GM19239 (cell line): ENCODE measurements at regions not wholly inside any gene's neighbourhood (a gene's known extent, or its start where the extent isn't known, plus 50 kb on each side); places are given as distances from the start of the nearest gene placed in this dataset.
"Not testable (repeated sequence)": the region's sequence is repeated elsewhere in the genome, so short reads cannot be mapped to it uniquely, and the experiment has no call there.

Source experiments
- DNase-seq: peaks from one replicate; pipeline ENCODE4 v3.0.0; 2011; ENCODE audit warnings: low spot score; ENCODE audit not compliant: insufficient read length
- FAIRE-seq: peaks from 2 replicates; lab custom pipeline; 2011; peaks lifted over from hg19 to GRCh38; lab: Jason Lieb, UNC

DNA sequence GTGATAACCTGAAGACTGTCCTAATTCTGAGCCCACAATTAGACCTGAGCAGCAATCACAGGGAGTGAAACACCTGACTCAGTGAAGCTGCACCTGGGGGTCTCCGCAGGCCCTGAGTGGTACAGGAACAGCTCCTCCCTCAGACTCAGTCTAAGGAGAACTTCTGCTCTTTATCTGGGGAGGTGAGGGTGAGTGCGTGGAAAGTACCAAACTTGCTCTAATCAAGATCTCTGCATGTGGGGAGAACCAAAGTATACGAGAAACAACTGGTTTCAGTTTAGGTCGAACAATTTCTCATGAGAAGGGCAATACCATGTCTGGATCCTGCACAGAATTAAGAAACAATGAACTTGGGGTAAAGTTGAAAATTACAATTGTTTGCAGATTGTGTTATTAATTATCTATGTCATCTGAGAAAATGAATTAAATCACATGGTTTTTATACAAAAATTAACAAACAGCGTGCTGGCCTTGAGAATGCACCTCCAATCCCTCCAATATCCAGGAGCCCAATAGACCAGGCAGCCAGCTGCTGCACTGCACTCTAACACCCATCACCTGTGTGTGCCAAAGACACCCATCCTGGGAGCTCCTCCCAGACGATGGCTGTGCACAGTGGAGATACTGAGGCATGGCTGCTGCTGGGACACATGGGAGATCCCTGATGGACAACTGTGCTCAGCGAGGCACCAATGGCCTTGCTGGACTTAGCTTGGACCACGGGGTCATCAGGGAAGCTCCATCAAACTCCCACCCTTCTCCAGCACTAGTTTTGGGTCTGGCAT is 828.8 kb downstream of the TMEM121 start:
- peak; percentile 63 for FAIRE-seq
- DNase-seq: not testable (repeated sequence)

GRCh38 chr14:106355881-106356642 is 829.7 kb downstream of the TMEM121 start:
- not testable (repeated sequence) for DNase-seq
- FAIRE-seq: peak; percentile 82

DNA sequence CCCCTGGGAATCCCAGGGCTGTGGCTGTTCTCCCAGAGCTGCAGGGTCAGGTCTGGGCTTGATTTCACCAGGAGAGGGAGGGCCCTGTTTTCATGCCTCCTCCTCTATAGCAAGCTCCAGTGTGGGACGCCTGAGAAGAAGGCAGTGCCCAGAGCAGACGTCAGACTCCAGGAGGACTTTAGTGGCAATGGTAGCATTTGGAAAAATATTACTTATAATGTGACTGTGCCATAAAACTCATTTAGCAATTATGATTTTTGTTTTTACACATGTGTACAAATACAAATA is 830.2 kb downstream of the TMEM121 start:
- not testable (repeated sequence) for FAIRE-seq, DNase-seq

DNA sequence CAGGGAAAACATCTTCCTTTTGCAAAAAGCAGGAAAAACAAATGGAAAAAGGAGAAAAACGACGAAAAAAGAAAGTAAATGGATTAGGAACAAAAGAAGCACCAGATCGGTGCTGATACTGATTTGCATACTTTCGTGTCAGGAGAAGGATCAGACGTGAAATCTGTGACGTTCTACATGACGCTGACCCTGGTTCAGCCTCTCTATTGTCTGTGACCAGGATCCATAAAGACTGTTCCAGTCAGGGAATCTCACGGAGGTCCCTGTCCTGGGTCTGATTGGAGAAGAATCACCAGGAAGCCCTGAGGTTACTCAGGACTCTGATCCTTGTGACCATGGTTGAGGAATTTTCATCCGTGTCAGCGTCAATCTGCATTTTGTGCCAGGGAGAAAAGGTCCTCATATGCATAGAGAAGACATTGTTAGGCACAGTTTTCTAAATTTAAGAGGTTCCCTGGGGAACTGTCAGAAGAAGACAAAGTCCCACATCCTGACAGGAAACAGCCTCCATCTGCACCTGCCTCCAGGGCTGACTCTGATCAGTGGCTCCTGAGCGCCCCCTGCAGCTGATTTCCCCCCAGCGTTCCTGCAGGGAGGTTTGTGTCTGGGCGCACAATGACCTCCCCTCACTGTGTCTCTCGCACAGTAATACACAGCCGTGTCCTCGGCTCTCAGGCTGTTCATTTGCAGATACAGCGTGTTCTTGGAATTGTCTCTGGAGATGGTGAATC is 832.9 kb downstream of the TMEM121 start:
- DNase-seq: not testable (repeated sequence)
- FAIRE-seq: peak; percentile 96

DNA sequence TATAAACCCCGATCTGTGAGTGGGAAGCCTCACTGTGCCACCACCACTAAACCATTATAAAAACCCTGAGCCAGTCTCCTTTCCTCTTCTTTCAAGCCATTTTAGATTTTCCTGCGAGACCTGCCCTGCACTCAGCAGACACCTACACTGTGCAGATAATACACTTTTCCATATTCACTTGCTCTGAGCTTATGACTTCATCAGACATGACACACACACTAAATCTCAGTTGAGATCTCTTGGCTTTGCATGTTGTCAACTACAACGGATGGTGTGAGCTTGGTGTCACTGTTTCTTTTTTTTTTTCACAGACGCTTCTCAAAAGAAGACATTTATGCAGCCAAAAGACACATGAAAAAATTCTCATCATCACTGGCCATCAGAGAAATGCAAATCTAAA is 839.0 kb downstream of the TMEM121 start:
- DNase-seq: not testable (repeated sequence)
- peak; percentile 80 for FAIRE-seq

- not testable (repeated sequence) for FAIRE-seq, DNase-seq
Measured at GRCh38 chr14:106365894-106366293, 839.5 kb downstream of the TMEM121 start.

GRCh38 chr14:106366971-106367370 is 840.6 kb downstream of the TMEM121 start:
- FAIRE-seq, DNase-seq: not testable (repeated sequence)

DNA sequence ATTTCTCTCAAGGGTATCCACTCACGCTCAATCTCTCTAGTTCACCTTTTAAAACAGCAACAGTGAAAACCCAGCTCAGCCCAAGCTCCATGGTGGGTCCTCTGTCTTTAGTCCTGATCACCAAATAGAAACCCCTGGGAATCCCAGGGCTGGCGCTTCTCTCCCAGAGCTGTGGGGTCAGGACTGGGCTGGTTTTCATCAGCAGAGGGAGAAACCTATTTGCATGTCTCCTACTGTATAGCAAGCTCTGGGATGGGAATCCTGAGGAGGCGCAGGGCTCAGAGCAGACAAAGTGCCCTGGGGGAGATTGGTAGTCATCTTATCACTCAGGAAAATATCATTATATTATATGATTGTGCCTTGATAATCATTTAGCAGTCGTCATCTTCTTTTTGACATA is 843.1 kb downstream of the TMEM121 start:
- FAIRE-seq, DNase-seq: not testable (repeated sequence)

- DNase-seq (peak; percentile 44), FAIRE-seq (peak; percentile 11)
Measured at GRCh38 chr14:106372870-106373652, 846.7 kb downstream of the TMEM121 start.

DNA sequence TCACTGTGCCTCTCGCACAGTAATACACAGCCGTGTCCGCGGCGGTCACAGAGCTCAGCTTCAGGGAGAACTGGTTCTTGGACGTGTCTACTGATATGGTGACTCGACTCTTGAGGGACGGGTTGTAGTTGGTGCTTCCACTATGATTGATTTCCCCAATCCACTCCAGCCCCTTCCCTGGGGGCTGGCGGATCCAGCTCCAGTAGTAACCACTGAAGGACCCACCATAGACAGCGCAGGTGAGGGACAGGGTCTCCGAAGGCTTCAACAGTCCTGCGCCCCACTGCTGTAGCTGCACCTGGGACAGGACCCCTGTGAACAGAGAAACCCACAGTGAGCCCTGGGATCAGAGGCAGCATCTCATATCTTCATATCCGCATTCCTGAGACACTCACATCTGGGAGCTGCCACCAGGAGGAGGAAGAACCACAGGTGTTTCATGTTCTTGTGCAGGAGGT is 847.3 kb downstream of the TMEM121 start:
- not testable (repeated sequence) for FAIRE-seq, DNase-seq

DNA sequence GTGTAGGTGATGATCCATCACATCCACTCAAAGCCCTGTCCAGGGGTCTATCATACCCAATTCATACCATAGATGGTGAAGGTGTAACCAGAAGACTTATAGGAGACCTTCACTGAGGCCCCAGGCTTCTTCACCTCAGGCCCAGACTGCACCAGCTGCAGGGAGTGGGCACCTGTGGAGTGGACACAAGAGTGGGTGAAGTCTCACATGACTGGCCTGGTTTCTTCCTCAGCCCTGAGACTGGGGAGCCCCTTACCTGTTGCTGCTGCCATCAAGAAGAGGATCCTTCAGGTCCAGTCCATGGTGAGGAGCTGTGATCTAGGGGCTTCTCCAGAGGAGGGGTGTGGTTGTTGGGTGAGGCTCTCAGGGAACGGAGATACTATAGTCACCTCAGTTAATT is 851.0 kb downstream of the TMEM121 start:
- DNase-seq: no peak
- FAIRE-seq: no peak

GRCh38 chr14:106378191-106378590 is 851.8 kb downstream of the TMEM121 start:
- DNase-seq (no peak), FAIRE-seq (no peak)

- FAIRE-seq: no peak
- DNase-seq: no peak
Measured at GRCh38 chr14:106380740-106381139, 854.4 kb downstream of the TMEM121 start.

- not testable (repeated sequence) for FAIRE-seq, DNase-seq
Measured at GRCh38 chr14:106389186-106389585, 862.8 kb downstream of the TMEM121 start.

DNA sequence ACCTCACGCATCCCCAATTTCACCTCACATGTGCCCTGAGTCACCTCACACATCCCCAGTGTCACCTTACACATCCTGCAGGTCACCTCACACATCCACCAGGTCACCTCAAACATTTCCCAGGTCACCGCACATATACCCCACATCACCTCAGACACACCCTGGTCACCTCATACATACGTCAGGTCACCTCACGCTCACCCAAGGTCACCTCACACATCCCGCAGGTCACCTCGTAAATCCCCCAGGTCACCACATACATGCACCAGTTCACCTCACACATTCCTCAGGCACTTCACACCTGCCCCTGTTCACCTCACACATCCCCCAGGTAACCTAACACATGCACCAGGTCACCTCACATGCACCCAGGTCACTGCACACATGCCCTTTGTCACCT is 864.0 kb downstream of the TMEM121 start:
- DNase-seq (no peak), FAIRE-seq (no peak)

- no peak for FAIRE-seq
- DNase-seq: no peak
Measured at GRCh38 chr14:106390947-106391346, 864.6 kb downstream of the TMEM121 start.

- FAIRE-seq: no peak
- DNase-seq: no peak
Measured at GRCh38 chr14:106393742-106394141, 867.4 kb downstream of the TMEM121 start.

GRCh38 chr14:106395456-106396050 is 869.2 kb downstream of the TMEM121 start:
- DNase-seq (no peak), FAIRE-seq (no peak)

DNA sequence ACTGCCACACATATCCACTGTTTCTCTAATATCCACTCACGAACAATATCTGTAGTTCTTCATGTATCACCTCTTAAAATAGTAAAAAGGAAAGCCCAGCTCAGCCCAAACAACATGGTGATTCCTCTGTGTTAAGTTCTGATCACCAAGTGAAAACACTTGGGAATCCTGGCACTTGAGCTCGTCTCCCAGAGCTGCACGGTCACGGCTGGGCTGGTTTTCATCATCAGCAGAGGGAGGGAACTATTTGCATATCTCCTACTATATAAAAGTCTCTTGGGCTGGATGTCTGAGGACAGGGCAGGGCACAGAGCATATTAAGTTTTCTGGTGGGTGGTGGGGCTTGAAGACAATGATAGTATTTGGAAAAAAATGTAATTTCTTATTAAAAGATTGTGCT is 870.6 kb downstream of the TMEM121 start:
- DNase-seq: no peak
- FAIRE-seq: no peak
